GM12878 (cell line): ENCODE measurements at regions not wholly inside any gene's neighbourhood (a gene's known extent, or its start where the extent isn't known, plus 50 kb on each side); places are given as distances from the start of the nearest gene placed in this dataset.

ENCODE experiments used
- ATAC-seq: fragments of 200-7000 bp; cut with Tn5 transposase; 3 replicates; pipeline ENCODE4 v1.9.1; 2020; ENCODE audit warnings: mild to moderate bottlenecking, moderate library complexity
- BruUV-seq: library from RNA; stranded (reverse); fragments of 400-500 nt; replicated peaks from 2 replicates; lab custom pipeline; 2021; lab: Mats Ljungman, UMichigan
- CTCF ChIA-PET: fragments of 300-600 bp; sonication (Branson Sonifier 250); formaldehyde crosslinking; extraction: SDS; loops from one replicate; lab custom pipeline; 2021; ENCODE audit warnings: inconsistent platforms; lab: Yijun Ruan, JAX
- POLR2A ChIA-PET: fragments of 350-600 bp; formaldehyde crosslinking; extraction: SDS; loops from one replicate; lab custom pipeline; 2021; ENCODE audit warnings: inconsistent platforms; lab: Charles Lee
- RAD21 ChIA-PET: fragments of 300-600 bp; sonication (Branson Sonifier 250); formaldehyde crosslinking; loops from one replicate; lab custom pipeline; 2023; ENCODE audit warnings: antibody characterized with exemption; ENCODE audit not compliant: unreplicated experiment; lab: Charles Lee
- SMC1A ChIA-PET: fragments of 300-600 bp; sonication (Branson Sonifier 250); formaldehyde crosslinking; loops from one replicate; lab custom pipeline; 2023; ENCODE audit not compliant: unreplicated experiment, uncharacterized antibody; lab: Charles Lee
- DNase-seq: peaks from one replicate; pipeline ENCODE4 v3.0.0-alpha.2; 2011; ENCODE audit warnings: low read depth, low spot score
- FAIRE-seq: peaks from 3 replicates; lab custom pipeline; 2011; peaks lifted over from hg19 to GRCh38; lab: Jason Lieb, UNC
- H2AFZ ChIP-seq: 2 replicates; pipeline ENCODE4 v1.6.0; 2011; ENCODE audit warnings: low read depth, low read length, control low read depth; ENCODE audit not compliant: control insufficient read depth
- H3K27ac ChIP-seq: 2 replicates; pipeline ENCODE4 v1.5.1; 2011; ENCODE audit warnings: control low read depth; ENCODE audit not compliant: control insufficient read depth, insufficient read depth
- H3K27me3 ChIP-seq, 2 experiments: replicated peaks in 1 of 2; 2 replicates each; pipeline versions ENCODE4 v1.6.0 to v1.6.1; 2011; ENCODE audit warnings: low read length in 1 of 2; ENCODE audit not compliant: control insufficient read depth in 2 of 2, insufficient read depth in 2 of 2
- H3K36me3 ChIP-seq, 2 experiments: 2 replicates each; pipeline ENCODE4 v1.5.1; 2011; ENCODE audit warnings: low read length in 1 of 2; ENCODE audit not compliant: control insufficient read depth in 2 of 2, insufficient read depth in 2 of 2
- H3K4me1 ChIP-seq: 2 replicates; pipeline ENCODE4 v1.6.1; 2011; ENCODE audit warnings: mild to moderate bottlenecking, low read length, moderate library complexity, mixed read lengths; ENCODE audit not compliant: control insufficient read depth, insufficient read depth
- H3K4me2 ChIP-seq: 2 replicates; pipeline ENCODE4 v1.6.0; 2011; ENCODE audit warnings: control low read depth; ENCODE audit not compliant: control insufficient read depth, insufficient read depth
- H3K4me3 ChIP-seq: fragments of 200-600 bp; sonication (generic); 2 replicates; pipeline ENCODE4 v1.5.1; 2016
- H3K79me2 ChIP-seq: 2 replicates; pipeline ENCODE4 v1.6.0; 2011; ENCODE audit warnings: low read length; ENCODE audit not compliant: control insufficient read depth, insufficient read depth
- H3K9ac ChIP-seq: 2 replicates; pipeline ENCODE4 v1.8.0; 2011; ENCODE audit warnings: low read length, control low read depth, mixed read lengths; ENCODE audit not compliant: control insufficient read depth, insufficient read depth
- H3K9me3 ChIP-seq: replicated peaks from 3 replicates; pipeline ENCODE4 v1.5.1; 2011; ENCODE audit warnings: mild to moderate bottlenecking, low read length; ENCODE audit not compliant: control insufficient read depth, insufficient read depth
- H4K20me1 ChIP-seq: 2 replicates; pipeline ENCODE4 v1.6.0; 2011; ENCODE audit not compliant: control insufficient read depth, insufficient read depth
- EED ChIP-seq: sonication (generic); IDR thresholded peaks from 2 replicates; pipeline ENCODE4 v1.6.1; 2016; ENCODE audit warnings: antibody characterized with exemption, low read depth
- IRF4 ChIP-seq: IDR thresholded peaks from 2 replicates; pipeline ENCODE4 v1.6.1; 2011; ENCODE audit warnings: low read depth, low read length
- PAX5 ChIP-seq: IDR thresholded peaks from 2 replicates; pipeline ENCODE4 v1.6.1; 2011; ENCODE audit warnings: low read depth, low read length, borderline replicate concordance
- RELA ChIP-seq: fragments of 450-650 bp; IDR thresholded peaks from 2 replicates; pipeline ENCODE4 v1.8.0; 2014; ENCODE audit warnings: borderline replicate concordance; ENCODE audit not compliant: partially characterized antibody
- RFX5 ChIP-seq: IDR thresholded peaks from 2 replicates; pipeline ENCODE4 v1.6.1; 2011; ENCODE audit warnings: low read depth, low read length, improper control_type of control experiment
- SMAD5 ChIP-seq: IDR thresholded peaks from 2 replicates; pipeline ENCODE4 v1.6.1; 2016; ENCODE audit warnings: antibody characterized with exemption, low read depth
- SREBF2 ChIP-seq: IDR thresholded peaks from 2 replicates; pipeline ENCODE4 v1.6.1; 2012; ENCODE audit warnings: mild to moderate bottlenecking, low read length
- STAT3 ChIP-seq: IDR thresholded peaks from 2 replicates; pipeline ENCODE4 v1.6.1; 2011; ENCODE audit warnings: low read depth, low read length, improper control_type of control experiment
- TAF1 ChIP-seq: IDR thresholded peaks from 2 replicates; pipeline ENCODE4 v1.6.1; 2011; ENCODE audit warnings: mild to moderate bottlenecking, low read depth, low read length, borderline replicate concordance
- WGBS: methylation state at CpG from one replicate; pipeline ENCODE4 v1.1.6; 2016; ENCODE audit warnings: low lambda C conversion rate; ENCODE audit not compliant: insufficient replicate concordance, insufficient coverage; ENCODE audit errors: missing lambda C conversion rate; 5-methylcytosine and 5-hydroxymethylcytosine counted together
- in situ Hi-C: fragments of 300-500 bp; cut with MboI; formaldehyde crosslinking; loops from 9 replicates; pipeline ENCODE4 v1.14.3; 2018; ENCODE audit warnings: mixed read lengths
- intact Hi-C: fragments of 100-400 bp; cut with micrococcal nuclease; formaldehyde crosslinking; loops from one replicate; pipeline ENCODE4 v1.14.2; 2022; ENCODE audit not compliant: unreplicated experiment
- TF ChIP-seq, protein P1 (sequence below): fragments of 450-650 bp; formaldehyde crosslinking; IDR thresholded peaks from 2 replicates; pipeline ENCODE4 v1.5.0; 2022; ENCODE audit warnings: mild to moderate bottlenecking, missing genetic modification characterization
- TF ChIP-seq, protein P2 (sequence below): fragments of 450-650 bp; IDR thresholded peaks from 2 replicates; pipeline ENCODE4 v1.6.1; 2017; ENCODE audit warnings: mild to moderate bottlenecking, low read depth, inconsistent platforms; ENCODE audit not compliant: poor library complexity, severe bottlenecking
- TF ChIP-seq, protein P3 (sequence below): IDR thresholded peaks from 2 replicates; pipeline ENCODE4 v1.6.1; 2011; ENCODE audit warnings: mild to moderate bottlenecking, low read depth, low read length, moderate library complexity; ENCODE audit not compliant: insufficient replicate concordance
- TF ChIP-seq, protein P4 (sequence below): fragments of 150-350 bp; IDR thresholded peaks from 2 replicates; pipeline ENCODE4 v1.6.1; 2016; ENCODE audit warnings: low read depth, low read length
- TF ChIP-seq, protein P5 (sequence below): fragments of 450-650 bp; IDR thresholded peaks from 2 replicates; pipeline ENCODE4 v1.6.1; 2016; ENCODE audit warnings: mild to moderate bottlenecking

DNA sequence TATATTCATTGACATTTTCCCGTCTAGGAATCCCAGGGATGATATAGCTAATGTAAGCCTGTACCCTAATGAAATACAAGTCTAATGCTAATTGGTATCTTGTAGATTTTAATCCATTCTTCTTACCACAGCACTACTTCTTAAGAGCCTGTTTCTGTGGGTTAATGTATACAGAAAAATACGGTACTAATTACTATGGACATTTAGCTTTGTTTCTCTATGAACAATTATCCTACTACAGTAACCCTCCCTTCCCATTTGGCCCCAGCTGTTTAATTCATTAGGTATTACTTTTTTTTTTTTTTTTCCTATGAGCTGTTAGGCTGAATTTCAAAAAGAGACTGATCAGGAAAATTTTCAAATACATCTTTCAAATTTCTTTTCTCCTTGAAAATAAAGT is 245.1 kb upstream of the SLC7A11 start:
- CTCF ChIA-PET: interaction anchor here (0.6 to 0.8 kb wide), 3 partner anchors 26 to 194 kb away, joined by 3 read pairs; no protein-coding TSS in a partner anchor
- BruUV-seq: no TSS peak
- WGBS: 39% methylated on average over 2 of the region's 2 CpGs
- TF ChIP-seq, protein P1, sequence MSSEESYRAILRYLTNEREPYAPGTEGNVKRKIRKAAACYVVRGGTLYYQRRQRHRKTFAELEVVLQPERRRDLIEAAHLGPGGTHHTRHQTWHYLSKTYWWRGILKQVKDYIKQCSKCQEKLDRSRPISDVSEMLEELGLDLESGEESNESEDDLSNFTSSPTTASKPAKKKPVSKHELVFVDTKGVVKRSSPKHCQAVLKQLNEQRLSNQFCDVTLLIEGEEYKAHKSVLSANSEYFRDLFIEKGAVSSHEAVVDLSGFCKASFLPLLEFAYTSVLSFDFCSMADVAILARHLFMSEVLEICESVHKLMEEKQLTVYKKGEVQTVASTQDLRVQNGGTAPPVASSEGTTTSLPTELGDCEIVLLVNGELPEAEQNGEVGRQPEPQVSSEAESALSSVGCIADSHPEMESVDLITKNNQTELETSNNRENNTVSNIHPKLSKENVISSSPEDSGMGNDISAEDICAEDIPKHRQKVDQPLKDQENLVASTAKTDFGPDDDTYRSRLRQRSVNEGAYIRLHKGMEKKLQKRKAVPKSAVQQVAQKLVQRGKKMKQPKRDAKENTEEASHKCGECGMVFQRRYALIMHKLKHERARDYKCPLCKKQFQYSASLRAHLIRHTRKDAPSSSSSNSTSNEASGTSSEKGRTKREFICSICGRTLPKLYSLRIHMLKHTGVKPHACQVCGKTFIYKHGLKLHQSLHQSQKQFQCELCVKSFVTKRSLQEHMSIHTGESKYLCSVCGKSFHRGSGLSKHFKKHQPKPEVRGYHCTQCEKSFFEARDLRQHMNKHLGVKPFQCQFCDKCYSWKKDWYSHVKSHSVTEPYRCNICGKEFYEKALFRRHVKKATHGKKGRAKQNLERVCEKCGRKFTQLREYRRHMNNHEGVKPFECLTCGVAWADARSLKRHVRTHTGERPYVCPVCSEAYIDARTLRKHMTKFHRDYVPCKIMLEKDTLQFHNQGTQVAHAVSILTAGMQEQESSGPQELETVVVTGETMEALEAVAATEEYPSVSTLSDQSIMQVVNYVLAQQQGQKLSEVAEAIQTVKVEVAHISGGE (CRISPR knock-in tag): no peak
- TF ChIP-seq RELA (no peak), EED (no peak), PAX5 (no peak), STAT3 (no peak), RFX5 (no peak), TAF1 (no peak), SMAD5 (no peak), SREBF2 (no peak), IRF4 (no peak)
- TF ChIP-seq, protein P2, sequence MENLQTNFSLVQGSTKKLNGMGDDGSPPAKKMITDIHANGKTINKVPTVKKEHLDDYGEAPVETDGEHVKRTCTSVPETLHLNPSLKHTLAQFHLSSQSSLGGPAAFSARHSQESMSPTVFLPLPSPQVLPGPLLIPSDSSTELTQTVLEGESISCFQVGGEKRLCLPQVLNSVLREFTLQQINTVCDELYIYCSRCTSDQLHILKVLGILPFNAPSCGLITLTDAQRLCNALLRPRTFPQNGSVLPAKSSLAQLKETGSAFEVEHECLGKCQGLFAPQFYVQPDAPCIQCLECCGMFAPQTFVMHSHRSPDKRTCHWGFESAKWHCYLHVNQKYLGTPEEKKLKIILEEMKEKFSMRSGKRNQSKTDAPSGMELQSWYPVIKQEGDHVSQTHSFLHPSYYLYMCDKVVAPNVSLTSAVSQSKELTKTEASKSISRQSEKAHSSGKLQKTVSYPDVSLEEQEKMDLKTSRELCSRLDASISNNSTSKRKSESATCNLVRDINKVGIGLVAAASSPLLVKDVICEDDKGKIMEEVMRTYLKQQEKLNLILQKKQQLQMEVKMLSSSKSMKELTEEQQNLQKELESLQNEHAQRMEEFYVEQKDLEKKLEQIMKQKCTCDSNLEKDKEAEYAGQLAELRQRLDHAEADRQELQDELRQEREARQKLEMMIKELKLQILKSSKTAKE: no peak
- TF ChIP-seq, protein P3, sequence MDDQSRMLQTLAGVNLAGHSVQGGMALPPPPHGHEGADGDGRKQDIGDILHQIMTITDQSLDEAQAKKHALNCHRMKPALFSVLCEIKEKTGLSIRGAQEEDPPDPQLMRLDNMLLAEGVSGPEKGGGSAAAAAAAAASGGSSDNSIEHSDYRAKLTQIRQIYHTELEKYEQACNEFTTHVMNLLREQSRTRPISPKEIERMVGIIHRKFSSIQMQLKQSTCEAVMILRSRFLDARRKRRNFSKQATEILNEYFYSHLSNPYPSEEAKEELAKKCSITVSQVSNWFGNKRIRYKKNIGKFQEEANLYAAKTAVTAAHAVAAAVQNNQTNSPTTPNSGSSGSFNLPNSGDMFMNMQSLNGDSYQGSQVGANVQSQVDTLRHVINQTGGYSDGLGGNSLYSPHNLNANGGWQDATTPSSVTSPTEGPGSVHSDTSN: no peak
- TF ChIP-seq, protein P4, sequence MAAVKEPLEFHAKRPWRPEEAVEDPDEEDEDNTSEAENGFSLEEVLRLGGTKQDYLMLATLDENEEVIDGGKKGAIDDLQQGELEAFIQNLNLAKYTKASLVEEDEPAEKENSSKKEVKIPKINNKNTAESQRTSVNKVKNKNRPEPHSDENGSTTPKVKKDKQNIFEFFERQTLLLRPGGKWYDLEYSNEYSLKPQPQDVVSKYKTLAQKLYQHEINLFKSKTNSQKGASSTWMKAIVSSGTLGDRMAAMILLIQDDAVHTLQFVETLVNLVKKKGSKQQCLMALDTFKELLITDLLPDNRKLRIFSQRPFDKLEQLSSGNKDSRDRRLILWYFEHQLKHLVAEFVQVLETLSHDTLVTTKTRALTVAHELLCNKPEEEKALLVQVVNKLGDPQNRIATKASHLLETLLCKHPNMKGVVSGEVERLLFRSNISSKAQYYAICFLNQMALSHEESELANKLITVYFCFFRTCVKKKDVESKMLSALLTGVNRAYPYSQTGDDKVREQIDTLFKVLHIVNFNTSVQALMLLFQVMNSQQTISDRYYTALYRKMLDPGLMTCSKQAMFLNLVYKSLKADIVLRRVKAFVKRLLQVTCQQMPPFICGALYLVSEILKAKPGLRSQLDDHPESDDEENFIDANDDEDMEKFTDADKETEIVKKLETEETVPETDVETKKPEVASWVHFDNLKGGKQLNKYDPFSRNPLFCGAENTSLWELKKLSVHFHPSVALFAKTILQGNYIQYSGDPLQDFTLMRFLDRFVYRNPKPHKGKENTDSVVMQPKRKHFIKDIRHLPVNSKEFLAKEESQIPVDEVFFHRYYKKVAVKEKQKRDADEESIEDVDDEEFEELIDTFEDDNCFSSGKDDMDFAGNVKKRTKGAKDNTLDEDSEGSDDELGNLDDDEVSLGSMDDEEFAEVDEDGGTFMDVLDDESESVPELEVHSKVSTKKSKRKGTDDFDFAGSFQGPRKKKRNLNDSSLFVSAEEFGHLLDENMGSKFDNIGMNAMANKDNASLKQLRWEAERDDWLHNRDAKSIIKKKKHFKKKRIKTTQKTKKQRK: no peak
- TF ChIP-seq, protein P5, sequence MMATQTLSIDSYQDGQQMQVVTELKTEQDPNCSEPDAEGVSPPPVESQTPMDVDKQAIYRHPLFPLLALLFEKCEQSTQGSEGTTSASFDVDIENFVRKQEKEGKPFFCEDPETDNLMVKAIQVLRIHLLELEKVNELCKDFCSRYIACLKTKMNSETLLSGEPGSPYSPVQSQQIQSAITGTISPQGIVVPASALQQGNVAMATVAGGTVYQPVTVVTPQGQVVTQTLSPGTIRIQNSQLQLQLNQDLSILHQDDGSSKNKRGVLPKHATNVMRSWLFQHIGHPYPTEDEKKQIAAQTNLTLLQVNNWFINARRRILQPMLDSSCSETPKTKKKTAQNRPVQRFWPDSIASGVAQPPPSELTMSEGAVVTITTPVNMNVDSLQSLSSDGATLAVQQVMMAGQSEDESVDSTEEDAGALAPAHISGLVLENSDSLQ: no peak

More for the DNA sequence above, 245.1 kb upstream of the SLC7A11 start:
- in situ Hi-C loops (no loop called here), intact Hi-C loops (no loop called here)
- Histone ChIP-seq H3K27me3 (no peaks in the 10 kb centered on the region), H3K4me1 (no peaks in the 10 kb centered on the region), H3K27ac (no peak overlapping the region), H3K4me2 (no peak overlapping the region), H4K20me1 (no peaks in the 10 kb centered on the region), H3K4me3 (no peak overlapping the region), H3K79me2 (no peaks in the 10 kb centered on the region), H3K9me3 (no peaks in the 10 kb centered on the region), H2AFZ (no peak overlapping the region), H3K36me3 (no peaks in the 10 kb centered on the region), H3K9ac (no peak overlapping the region)
- no peak for DNase-seq
- POLR2A ChIA-PET: no interaction called here
- RAD21 ChIA-PET: interaction anchor here (0.6 to 1.0 kb wide), 3 partner anchors 182 to 516 kb away, joined by 3 read pairs; no protein-coding TSS in a partner anchor
- no peak for FAIRE-seq
- SMC1A ChIA-PET: interaction anchor here (0.6 to 1.2 kb wide), 5 partner anchors 26 to 416 kb away, joined by 3 to 4 read pairs (median 3); no protein-coding TSS in a partner anchor
- ATAC-seq: no peak
